ENCODE measurements at regions not wholly inside any gene's neighbourhood (a gene's known extent, or its start where the extent isn't known, plus 50 kb on each side); places are given as distances from the start of the nearest gene placed in this dataset.

DNA sequence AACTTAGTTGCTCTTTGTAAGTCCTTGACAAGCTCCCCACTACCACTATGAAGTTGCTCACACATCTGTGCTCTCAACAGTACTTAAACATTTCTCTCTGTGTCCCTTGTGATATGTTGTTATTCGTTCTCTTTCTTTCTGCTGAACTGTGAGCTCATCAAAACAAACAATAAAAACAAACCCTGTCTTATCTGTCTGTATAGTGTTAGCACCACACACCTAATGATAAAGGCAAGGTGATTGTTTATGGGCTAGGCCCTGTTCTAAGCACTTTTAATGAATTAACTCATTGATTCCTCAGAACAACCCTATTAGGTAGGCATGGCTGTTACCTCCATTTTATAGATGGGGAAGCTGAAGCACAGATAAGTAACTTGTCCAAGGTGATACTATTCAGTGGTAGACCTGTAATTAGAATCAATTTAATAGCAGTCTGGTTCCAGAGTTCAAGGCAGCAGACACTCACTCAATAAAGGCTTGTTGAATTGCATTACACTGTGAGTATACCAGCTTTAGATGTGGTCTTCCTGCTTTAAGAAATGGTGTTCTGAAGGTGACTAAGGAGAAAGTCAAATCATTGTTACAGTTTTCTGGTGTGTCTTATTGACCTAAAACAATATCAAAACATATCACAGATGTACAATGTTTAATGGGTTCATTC, 153.6 kb upstream of the ELL2 start:
- Histone ChIP-seq H2BK12ac (ENCODE audit: low read depth, low read length) (no peak overlapping the region), H3K27ac (ENCODE audit: low read depth, low read length) (no peak overlapping the region), H3K9me3 (ENCODE audit: insufficient read depth in 2 of 2, low read depth in 1 of 2, low read length in 1 of 2) (no peaks in the 10 kb centered on the region), H3K4ac (replicated peaks; ENCODE audit: insufficient read length, low read depth, low read length) (no peak overlapping the region), H2BK15ac (ENCODE audit: low read length) (no peak overlapping the region), H4K20me1 (replicated peaks in 1 of 2; ENCODE audit: control insufficient read depth in 1 of 2, insufficient read depth in 2 of 2, low read length in 2 of 2) (no peaks in the 10 kb centered on the region), H3K79me2 (ENCODE audit: control insufficient read depth in 1 of 2, insufficient read depth in 2 of 2, low read length in 2 of 2) (no peaks in the 10 kb centered on the region), H3K9ac (replicated peaks in 1 of 4; ENCODE audit: extremely low read depth in 1 of 4, low read depth in 3 of 4, low read length in 3 of 4) (no peak overlapping the region), H2AK5ac (ENCODE audit: low read depth, low read length) (no peak overlapping the region), H4K8ac (ENCODE audit: extremely low read depth, insufficient read depth, low read length) (no peak overlapping the region), H3K36me3 (ENCODE audit: control insufficient read depth in 2 of 4, insufficient read depth in 4 of 4, low read length in 3 of 4) (no peaks in the 10 kb centered on the region), H3K23ac (ENCODE audit: insufficient read length) (no peak overlapping the region), H2AFZ (ENCODE audit: low read length) (no peak overlapping the region), H3K4me3 (ENCODE audit: extremely low read depth in 1 of 4, insufficient read depth in 2 of 4, low read depth in 3 of 4, low read length in 4 of 4) (no peak overlapping the region), H2BK20ac (ENCODE audit: low read length) (no peak overlapping the region), H3K79me1 (ENCODE audit: low read depth, low read length) (no peaks in the 10 kb centered on the region), H3K23me2 (ENCODE audit: low read depth, low read length) (no peaks in the 10 kb centered on the region), H4K91ac (replicated peaks; ENCODE audit: insufficient read length, low read length) (no peak overlapping the region), H3K14ac (ENCODE audit: insufficient read length) (no peak overlapping the region), H3K18ac (ENCODE audit: extremely low read depth, low read length) (no peak overlapping the region), H3K56ac (replicated peaks; ENCODE audit: insufficient read length, low read depth, low read length) (no peak overlapping the region), H3K4me2 (ENCODE audit: insufficient read depth in 1 of 2, low read depth in 2 of 2, low read length in 2 of 2) (no peak overlapping the region), H2BK5ac (ENCODE audit: low read depth, low read length) (no peak overlapping the region), H4K5ac (ENCODE audit: insufficient read length, low read depth, low read length) (no peak overlapping the region), H3K27me3 (replicated peaks in 1 of 4; ENCODE audit: control insufficient read depth in 3 of 4, extremely low read depth in 1 of 4, insufficient read depth in 3 of 4, low read length in 3 of 4) (peaks cover 0 to 1% (median 0%) of the 10 kb centered on the region in 4 experiments; a peak in 1 of 7 replicates), H2BK120ac (replicated peaks; ENCODE audit: low read depth, low read length) (no peak overlapping the region), H3K4me1 (replicated peaks in 1 of 4; ENCODE audit: control insufficient read depth in 3 of 4, insufficient read depth in 4 of 4, low read length in 3 of 4) (no peaks in the 10 kb centered on the region)
- 75% methylated on average over 1 of the region's 1 CpG; no CpG with 5 or more reads in 1 of the 2 experiments for WGBS, 2 experiments (ENCODE audit: extremely low coverage in 1 of 2, insufficient coverage in 1 of 2, insufficient read length in 1 of 2, insufficient replicate concordance in 2 of 2, low coverage in 1 of 2, low lambda C conversion rate in 2 of 2, missing lambda C conversion rate in 1 of 2)
- FAIRE-seq (no peak), DNase-seq (ENCODE audit: low read depth in 1 of 2, low spot score in 2 of 2) (no peak)
- CTCF ChIA-PET (ENCODE audit: partially characterized antibody), result no interaction called here
- POLR2A ChIA-PET (ENCODE audit: partially characterized antibody), result no interaction called here
- TF ChIP-seq EZH2 (IDR thresholded peaks at IDR 0.05; ENCODE audit: low read depth, low read length, severe bottlenecking) (no peak), GTF2F1 (IDR thresholded peaks at IDR 0.05; ENCODE audit: borderline replicate concordance, low read depth, low read length) (no peak), CHD1 (IDR thresholded peaks at IDR 0.05; ENCODE audit: low read depth, low read length) (no peak), NANOG (IDR thresholded peaks at IDR 0.05; ENCODE audit: insufficient read depth, low read depth, low read length, poor library complexity, severe bottlenecking) (no peak), SP1 (IDR thresholded peaks at IDR 0.05; ENCODE audit: low read depth, low read length) (no peak), BCL11A (IDR thresholded peaks at IDR 0.05; ENCODE audit: low read depth in 2 of 2, low read length in 2 of 2) (no peak), KDM5A (IDR thresholded peaks at IDR 0.05; ENCODE audit: low read length) (no peak), SRF (IDR thresholded peaks at IDR 0.05; ENCODE audit: low read depth, low read length) (no peak), FOSL1 (IDR thresholded peaks at IDR 0.05; ENCODE audit: insufficient read depth, low read depth, low read length) (no peak), JUN (IDR thresholded peaks at IDR 0.05; ENCODE audit: low read depth, low read length) (no peak), HDAC6 (IDR thresholded peaks at IDR 0.05; ENCODE audit: low read depth, low read length) (no peak), POLR2A (IDR thresholded peaks at IDR 0.05; ENCODE audit: control extremely low read depth in 1 of 2, low read depth in 2 of 2, low read length in 2 of 2) (no peak), SUZ12 (IDR thresholded peaks at IDR 0.05; ENCODE audit: low read length) (no peak), POU5F1 (IDR thresholded peaks at IDR 0.05; ENCODE audit: low read depth, low read length) (no peak)
- TF ChIP-seq, protein P1, sequence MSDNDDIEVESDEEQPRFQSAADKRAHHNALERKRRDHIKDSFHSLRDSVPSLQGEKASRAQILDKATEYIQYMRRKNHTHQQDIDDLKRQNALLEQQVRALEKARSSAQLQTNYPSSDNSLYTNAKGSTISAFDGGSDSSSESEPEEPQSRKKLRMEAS (IDR thresholded peaks at IDR 0.05), result no peak

Data from H1 (cell line).